ENCODE measurements at regions not wholly inside any gene's neighbourhood (a gene's known extent, or its start where the extent isn't known, plus 50 kb on each side); places are given as distances from the start of the nearest gene placed in this dataset.

GRCh38 chr6:94215552-94215951 is 796.2 kb upstream of the EPHA7 start:
- Histone ChIP-seq H3K36me3 (ENCODE audit: control insufficient read depth, insufficient read depth, low read length) (no peaks in the 10 kb centered on the region), H3K4me3 (ENCODE audit: low read depth, low read length) (no peak overlapping the region), H3K27me3 (ENCODE audit: control insufficient read depth, insufficient read depth, low read length) (no peaks in the 10 kb centered on the region)
- TF ChIP-seq CTCF (IDR thresholded peaks at IDR 0.05; ENCODE audit: insufficient read depth, low read depth, low read length) = no peak
- DNase-seq (ENCODE audit: low read depth) = no peak
- POLR2A ChIA-PET = no interaction called here
- CTCF ChIA-PET = no interaction called here

- POLR2A ChIA-PET = no interaction called here
- H3K36me3 ChIP-seq (ENCODE audit: control insufficient read depth, insufficient read depth, low read length) = no peaks in the 10 kb centered on the region
- DNase-seq (ENCODE audit: low read depth) = no peak
- no peaks in the 10 kb centered on the region for H3K27me3 ChIP-seq (ENCODE audit: control insufficient read depth, insufficient read depth, low read length)
- CTCF ChIA-PET = no interaction called here
- H3K4me3 ChIP-seq (ENCODE audit: low read depth, low read length) = no peak overlapping the region
- no peak for TF ChIP-seq CTCF (IDR thresholded peaks at IDR 0.05; ENCODE audit: insufficient read depth, low read depth, low read length)
Observed at GRCh38 chr6:94213226-94213625, 793.9 kb upstream of the EPHA7 start.

GRCh38 chr6:94196891-94197290 is 777.5 kb upstream of the EPHA7 start:
- no peaks in the 10 kb centered on the region for H3K36me3 ChIP-seq (ENCODE audit: control insufficient read depth, insufficient read depth, low read length)
- H3K27me3 ChIP-seq (ENCODE audit: control insufficient read depth, insufficient read depth, low read length) = no peaks in the 10 kb centered on the region
- no peak for DNase-seq (ENCODE audit: low read depth)
- H3K4me3 ChIP-seq (ENCODE audit: low read depth, low read length) = no peak overlapping the region
- no peak for TF ChIP-seq CTCF (IDR thresholded peaks at IDR 0.05; ENCODE audit: insufficient read depth, low read depth, low read length)
- POLR2A ChIA-PET = no interaction called here
- CTCF ChIA-PET = no interaction called here

- no peak for TF ChIP-seq CTCF (IDR thresholded peaks at IDR 0.05; ENCODE audit: insufficient read depth, low read depth, low read length)
- POLR2A ChIA-PET = no interaction called here
- Histone ChIP-seq H3K4me3 (ENCODE audit: low read depth, low read length) (no peak overlapping the region), H3K27me3 (ENCODE audit: control insufficient read depth, insufficient read depth, low read length) (no peaks in the 10 kb centered on the region), H3K36me3 (ENCODE audit: control insufficient read depth, insufficient read depth, low read length) (no peaks in the 10 kb centered on the region)
- CTCF ChIA-PET = no interaction called here
- DNase-seq (ENCODE audit: low read depth) = no peak
Observed at GRCh38 chr6:94190030-94190429, 770.7 kb upstream of the EPHA7 start.

- Histone ChIP-seq H3K4me3 (ENCODE audit: low read depth, low read length) (no peak overlapping the region), H3K27me3 (ENCODE audit: control insufficient read depth, insufficient read depth, low read length) (no peaks in the 10 kb centered on the region), H3K36me3 (ENCODE audit: control insufficient read depth, insufficient read depth, low read length) (no peaks in the 10 kb centered on the region)
- DNase-seq (ENCODE audit: low read depth) = no peak
- ChIA-PET POLR2A (no interaction called here), CTCF (no interaction called here)
- TF ChIP-seq CTCF (IDR thresholded peaks at IDR 0.05; ENCODE audit: insufficient read depth, low read depth, low read length) = no peak
Observed at GRCh38 chr6:94184666-94185464, 765.5 kb upstream of the EPHA7 start.

All from BJ (cell line).